ENCODE measurements at regions not wholly inside any gene's neighbourhood (a gene's known extent, or its start where the extent isn't known, plus 50 kb on each side); places are given as distances from the start of the nearest gene placed in this dataset.
"Not testable (repeated sequence)": the region's sequence is repeated elsewhere in the genome, so short reads cannot be mapped to it uniquely, and the experiment has no call there.

DNA sequence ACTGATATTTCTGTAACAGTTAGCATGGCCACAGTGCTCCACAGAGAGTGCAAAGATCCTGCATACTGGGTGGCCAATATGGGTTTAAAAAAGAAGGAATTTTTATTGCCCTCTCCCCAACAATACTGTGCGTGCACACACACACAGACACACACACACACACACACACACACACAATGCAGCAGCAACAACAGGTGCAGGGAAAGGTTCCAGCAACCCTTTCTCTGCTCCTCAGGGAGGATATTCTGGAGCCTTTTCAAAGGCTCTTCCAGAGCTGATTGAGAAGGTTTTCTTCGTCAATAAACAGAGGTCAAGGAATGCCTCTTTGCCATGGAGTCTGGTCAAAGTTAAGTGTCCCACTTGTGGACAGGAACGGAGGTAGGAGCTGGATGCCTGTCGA lies 84.8 kb upstream of the ZFP42 start:
- DNase-seq (ENCODE audit: low read depth), result no peak

DNA sequence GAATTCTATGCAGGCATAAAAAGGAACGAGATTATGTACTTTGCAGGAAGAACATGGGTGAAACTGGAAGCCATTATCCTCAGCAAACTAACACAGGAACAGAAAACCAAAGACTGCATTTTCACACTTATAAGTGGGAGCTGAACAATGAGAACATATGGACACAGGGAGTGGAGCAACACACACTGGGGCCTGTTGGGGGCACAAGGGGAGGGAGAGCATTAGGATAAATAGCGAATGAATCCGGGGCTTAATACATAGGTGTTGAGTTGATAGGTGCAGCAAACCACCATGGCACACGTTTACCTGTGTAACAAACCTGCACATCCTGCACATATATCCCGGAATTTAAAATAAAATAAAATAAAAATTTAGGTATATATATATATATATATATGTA lies 80.2 kb upstream of the ZFP42 start:
- DNase-seq (ENCODE audit: low read depth), result not testable (repeated sequence)

DNA sequence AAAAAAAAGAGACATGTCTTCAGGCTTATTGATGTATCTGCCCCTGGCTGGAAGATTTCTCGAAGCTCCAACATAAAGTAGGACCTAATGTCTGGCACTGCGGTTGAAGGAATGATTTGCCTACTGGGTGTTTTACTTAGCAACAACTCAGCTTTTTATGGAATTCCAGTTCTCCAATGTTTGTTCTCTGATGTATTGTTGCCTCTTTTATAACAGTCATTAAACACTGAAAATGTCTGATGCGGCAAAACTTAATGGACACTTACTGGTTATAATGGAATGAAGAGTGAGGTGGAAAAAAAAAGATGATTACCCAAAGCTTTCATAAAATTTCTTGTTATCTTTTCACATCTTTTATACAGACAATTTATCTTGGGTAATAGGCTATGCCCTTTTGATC lies 75.6 kb upstream of the ZFP42 start:
- no peak for DNase-seq (ENCODE audit: low read depth)

DNA sequence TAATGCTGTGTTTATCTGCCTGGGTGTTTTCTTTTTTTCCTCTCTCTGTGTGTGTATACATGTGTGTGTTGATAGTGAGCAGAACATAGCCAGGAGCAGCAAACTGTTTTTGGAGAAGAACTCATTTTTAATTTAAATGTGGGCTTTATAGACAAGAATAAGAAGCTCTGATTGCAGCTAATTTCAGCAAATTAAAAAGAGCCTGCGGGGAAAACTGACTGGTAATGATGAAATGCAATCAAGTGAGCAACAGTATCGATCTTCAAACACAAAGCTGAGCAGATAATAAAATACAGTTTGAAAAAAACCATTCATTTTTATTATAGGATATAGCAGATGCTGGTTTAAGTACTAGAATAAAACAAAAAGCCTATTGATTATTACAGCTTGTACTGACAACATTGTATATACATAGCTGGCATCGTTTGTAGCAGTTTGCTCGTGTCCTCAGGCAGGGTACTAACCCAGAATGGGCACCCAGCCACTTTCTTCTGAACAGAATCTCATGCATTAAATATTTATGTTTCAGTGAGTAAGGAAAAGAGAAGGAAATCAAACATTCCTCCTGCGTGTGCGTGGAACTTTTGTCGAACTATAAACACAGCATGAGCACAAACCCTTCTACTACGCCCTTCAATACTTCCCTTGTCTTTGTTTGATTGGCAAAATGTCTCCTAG lies 73.5 kb upstream of the ZFP42 start:
- no peak for DNase-seq (ENCODE audit: low read depth)

DNA sequence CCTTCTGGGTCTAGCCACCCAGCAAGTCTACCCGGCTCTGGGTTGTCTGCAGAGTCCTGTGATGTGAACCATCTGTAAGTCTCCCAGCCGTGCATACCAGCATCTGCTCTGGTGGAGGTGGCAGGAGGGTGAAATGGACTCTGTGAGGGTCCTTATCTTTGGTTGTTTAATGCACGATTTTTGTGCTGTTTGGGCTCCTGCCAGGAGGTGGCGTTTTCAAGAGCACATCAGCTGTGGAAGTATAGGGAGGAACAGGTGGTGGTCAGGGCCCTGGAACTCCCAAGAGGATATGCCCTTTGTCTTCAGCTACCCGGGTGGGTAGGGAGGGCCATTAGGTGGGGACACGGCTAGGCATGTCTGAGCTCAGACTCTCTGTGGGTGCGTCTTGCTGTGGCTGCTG lies 66.5 kb upstream of the ZFP42 start:
- DNase-seq (ENCODE audit: low read depth), result no peak

DNA sequence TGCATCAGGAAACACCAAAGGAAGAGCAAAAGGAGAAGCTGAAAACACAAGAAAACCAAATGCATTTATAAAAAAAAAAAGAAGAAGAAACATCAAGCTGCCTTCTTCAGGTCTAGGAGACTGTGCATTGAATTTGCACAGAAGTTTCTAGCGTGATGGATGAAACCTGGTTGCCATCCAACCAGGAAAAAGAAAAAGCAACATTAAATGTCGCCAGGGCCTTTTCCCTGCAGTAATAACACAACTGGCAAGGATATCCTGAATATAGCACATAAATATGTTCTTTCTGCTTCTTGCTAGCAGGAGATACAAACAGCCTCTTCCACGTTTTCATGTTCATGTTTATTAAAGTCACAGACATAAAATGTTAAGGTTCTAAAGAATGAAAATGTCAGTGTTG lies 60.8 kb upstream of the ZFP42 start:
- no peak for DNase-seq (ENCODE audit: low read depth)

DNA sequence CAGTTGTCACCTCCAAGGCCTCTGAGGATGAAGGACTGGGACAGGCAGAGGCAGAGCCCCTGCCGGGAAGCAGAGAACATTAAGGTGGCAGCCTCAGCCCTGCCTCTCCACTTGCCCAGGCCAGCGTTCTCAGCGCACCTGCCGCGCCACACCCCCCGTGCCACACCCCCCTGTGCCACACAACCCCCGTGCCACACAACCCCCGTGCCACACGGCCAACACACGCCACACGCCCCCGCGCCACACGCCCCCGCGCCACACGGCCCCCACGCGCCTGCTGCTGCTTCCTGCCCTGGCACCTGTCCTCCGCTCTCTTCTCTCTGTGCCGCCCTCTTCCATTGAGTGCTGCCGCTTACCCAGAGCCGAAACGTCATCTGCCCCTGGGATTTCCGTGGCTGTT lies 58.0 kb upstream of the ZFP42 start:
- no peak for DNase-seq (ENCODE audit: low read depth)

DNA sequence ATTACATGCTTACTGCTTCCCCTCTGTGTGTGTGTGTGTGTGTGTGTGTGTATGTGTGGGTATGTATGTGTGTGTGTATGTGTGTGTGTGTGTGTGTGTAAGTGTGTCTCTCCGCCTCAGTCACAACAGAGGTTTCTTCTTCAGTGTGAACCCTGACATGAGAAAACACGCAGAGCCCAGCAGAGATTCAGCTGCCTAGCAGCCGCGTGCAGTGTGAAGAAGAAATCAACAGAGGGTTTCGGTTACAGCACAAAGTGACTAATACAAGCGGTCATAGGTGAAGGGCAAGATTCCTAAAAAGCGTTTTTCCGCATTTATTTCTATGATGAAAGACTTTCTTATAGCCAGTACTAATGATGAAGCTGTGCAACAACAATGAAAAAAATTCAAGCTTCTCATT lies 55.3 kb upstream of the ZFP42 start:
- peak; percentile 5 for DNase-seq (ENCODE audit: low read depth)

DNA sequence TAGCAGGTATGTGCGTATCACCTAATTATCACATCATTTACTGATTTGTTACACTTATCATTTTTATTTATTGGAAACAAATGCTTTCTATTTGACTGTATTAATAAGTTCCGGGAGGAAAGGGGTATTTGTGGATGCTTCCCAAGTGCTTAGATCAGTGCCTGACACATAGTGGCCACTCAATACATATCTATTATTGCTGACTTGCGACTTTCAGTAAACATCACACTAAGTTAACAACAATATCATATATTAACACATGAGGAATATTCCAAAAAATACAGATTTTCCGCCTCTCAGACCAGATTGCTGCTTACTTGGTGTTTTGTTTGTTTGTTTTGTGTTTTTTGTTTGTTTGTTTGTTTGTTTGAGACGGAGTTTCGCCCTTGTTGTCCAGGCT lies 52.6 kb upstream of the ZFP42 start:
- DNase-seq (ENCODE audit: low read depth), result no peak

DNA sequence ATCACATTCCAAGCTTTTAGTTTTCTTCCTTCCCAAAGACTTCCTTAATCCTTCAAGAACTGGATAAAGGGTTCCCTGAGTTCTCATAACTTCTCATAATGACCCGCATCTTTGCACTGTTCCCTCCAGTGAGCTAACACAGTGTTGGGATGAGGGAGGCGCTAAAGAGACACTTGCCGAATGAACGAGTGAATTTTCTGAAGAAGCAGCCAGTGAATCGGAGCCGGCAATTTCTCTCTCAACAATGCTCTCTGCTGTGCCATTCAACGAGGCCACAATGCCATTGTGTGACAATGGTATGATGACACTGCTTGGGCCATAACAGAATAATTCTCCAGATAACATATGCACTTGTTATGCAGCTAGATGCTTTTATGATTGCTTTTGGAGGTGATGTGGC lies 51.4 kb upstream of the ZFP42 start:
- DNase-seq (ENCODE audit: low read depth), result no peak
